ENCODE measurements at regions not wholly inside any gene's neighbourhood (a gene's known extent, or its start where the extent isn't known, plus 50 kb on each side); places are given as distances from the start of the nearest gene placed in this dataset.

DNA sequence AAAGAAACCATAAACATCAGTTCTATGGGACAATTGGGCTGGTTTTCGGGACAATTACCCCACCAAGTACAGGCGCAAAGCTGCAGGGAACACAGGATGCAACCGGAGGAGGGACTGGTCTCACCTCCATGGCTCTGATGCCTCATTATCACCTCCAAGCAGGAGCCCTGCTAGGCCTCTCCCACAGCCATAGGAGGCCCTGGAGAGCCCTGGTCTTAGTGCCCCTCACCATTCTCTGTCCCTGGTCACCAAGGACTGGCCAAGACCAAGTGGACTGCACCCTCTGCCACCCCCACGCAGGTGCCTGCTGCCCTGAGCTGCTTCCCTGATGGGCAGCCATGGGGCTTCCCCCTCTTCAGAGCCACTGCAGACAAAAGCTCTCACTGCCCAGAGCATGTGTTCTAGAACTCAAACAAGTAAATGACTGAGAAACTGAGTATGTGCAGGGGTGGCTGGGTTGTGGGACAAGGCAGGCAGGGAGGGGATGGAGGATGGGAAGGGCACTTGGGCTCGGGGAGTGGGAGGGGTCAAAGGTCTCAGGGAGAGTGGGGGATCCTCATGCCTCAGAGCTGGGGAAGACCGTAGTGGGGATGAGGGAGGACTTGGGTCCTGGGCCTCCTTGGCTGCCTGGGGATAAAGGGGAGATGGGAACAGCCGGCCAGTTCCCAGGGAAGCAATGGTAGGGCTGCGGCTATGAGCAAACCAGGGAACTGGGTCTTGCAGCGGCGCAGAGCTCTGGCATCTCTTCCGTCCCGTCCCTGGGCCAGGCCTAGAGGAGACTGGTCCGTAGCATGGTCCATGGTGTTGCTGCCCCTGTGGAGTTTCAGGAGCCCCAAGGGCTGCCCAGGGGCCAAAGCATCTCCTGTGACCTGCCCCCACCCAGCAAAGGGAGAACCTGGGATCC lies 435.1 kb downstream of the PREX1 start:
- TF ChIP-seq, protein P1, sequence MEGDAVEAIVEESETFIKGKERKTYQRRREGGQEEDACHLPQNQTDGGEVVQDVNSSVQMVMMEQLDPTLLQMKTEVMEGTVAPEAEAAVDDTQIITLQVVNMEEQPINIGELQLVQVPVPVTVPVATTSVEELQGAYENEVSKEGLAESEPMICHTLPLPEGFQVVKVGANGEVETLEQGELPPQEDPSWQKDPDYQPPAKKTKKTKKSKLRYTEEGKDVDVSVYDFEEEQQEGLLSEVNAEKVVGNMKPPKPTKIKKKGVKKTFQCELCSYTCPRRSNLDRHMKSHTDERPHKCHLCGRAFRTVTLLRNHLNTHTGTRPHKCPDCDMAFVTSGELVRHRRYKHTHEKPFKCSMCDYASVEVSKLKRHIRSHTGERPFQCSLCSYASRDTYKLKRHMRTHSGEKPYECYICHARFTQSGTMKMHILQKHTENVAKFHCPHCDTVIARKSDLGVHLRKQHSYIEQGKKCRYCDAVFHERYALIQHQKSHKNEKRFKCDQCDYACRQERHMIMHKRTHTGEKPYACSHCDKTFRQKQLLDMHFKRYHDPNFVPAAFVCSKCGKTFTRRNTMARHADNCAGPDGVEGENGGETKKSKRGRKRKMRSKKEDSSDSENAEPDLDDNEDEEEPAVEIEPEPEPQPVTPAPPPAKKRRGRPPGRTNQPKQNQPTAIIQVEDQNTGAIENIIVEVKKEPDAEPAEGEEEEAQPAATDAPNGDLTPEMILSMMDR (IDR thresholded peaks at IDR 0.05): no peak
- no peak for TF ChIP-seq POLR2A (IDR thresholded peaks at IDR 0.05)
- no peak for DNase-seq
- peaks cover 0 to 15% (median 5%) of the 10 kb centered on the region in 12 donors for H3K4me1 ChIP-seq
- intact Hi-C loops (cut with DNase I): no loop called here
- WGBS, 4 donors: 87 to 94% (median 93%) methylated on average over 12 to 13 of the region's 13 CpGs
- no peak overlapping the region for H3K27ac ChIP-seq
- H3K36me3 ChIP-seq: no peaks in the 10 kb centered on the region
- ATAC-seq: no peak
- H3K27me3 ChIP-seq: peaks cover 0 to 5% (median 0%) of the 10 kb centered on the region in 9 donors
- no peak overlapping the region for H3K4me3 ChIP-seq
- H3K9me3 ChIP-seq: peaks cover 0 to 11% (median 0%) of the 10 kb centered on the region in 12 donors

DNA sequence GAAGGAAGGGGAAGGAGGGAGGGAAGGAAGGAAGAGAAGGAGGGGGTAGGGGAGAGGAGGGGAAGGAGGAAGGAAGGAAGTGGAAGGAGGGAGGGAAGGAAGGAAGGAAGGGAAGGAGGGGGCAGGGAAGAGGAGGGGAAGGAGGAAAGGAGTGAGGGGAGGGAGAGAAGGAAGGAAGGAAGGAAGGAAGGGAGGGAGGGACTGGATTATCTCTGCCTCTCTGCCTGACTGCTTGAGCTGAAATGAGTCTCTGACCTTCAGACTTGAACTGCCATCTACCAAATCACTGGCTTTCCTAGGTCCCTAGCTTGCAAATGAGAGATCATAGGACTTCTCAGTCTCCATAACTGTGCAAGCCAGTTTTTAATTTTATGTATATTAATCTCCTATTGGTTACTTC lies 436.8 kb downstream of the PREX1 start:
- Histone ChIP-seq H3K4me3 (no peak overlapping the region), H3K27ac (no peak overlapping the region), H3K27me3 (peaks cover 0 to 2% (median 0%) of the 10 kb centered on the region in 9 donors), H3K9me3 (peaks cover 0 to 11% (median 0%) of the 10 kb centered on the region in 12 donors), H3K36me3 (no peaks in the 10 kb centered on the region), H3K4me1 (no peaks in the 10 kb centered on the region)
- no peak for TF ChIP-seq POLR2A (IDR thresholded peaks at IDR 0.05)
- TF ChIP-seq, protein P1 (IDR thresholded peaks at IDR 0.05): no peak
- DNase-seq (no peak), ATAC-seq (no peak)
- intact Hi-C loops (cut with DNase I): no loop called here

DNA sequence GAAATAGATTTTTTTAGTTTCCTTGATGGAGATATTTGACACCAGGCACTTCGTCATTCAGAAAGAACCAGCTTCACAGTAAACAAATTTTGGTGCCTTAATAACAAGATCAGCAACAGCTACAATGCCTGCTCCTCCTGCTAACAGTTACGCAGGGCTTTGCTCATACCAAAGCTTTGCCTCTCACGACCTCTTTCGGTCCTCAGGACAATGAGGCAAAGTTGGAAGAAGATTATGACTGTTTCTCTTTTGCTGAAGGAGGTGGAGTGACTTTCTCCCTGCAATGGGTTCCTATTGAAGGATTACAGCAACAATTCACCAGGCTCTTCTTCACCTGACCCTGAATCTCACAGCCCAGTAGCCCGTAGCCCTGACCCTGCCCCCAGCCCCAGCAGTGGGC lies 440.1 kb downstream of the PREX1 start:
- H3K4me1 ChIP-seq: no peaks in the 10 kb centered on the region
- no peaks in the 10 kb centered on the region for H3K27me3 ChIP-seq
- no peak for TF ChIP-seq POLR2A (IDR thresholded peaks at IDR 0.05)
- TF ChIP-seq, protein P1 (IDR thresholded peaks at IDR 0.05): no peak
- no peaks in the 10 kb centered on the region for H3K36me3 ChIP-seq
- H3K4me3 ChIP-seq: no peak overlapping the region
- intact Hi-C loops (cut with DNase I): no loop called here
- H3K27ac ChIP-seq: no peak overlapping the region
- ATAC-seq (no peak), DNase-seq (no peak)
- H3K9me3 ChIP-seq: peaks cover 0 to 11% (median 0%) of the 10 kb centered on the region in 12 donors
- WGBS, 4 donors: 81 to 89% (median 85%) methylated on average over 5 of the region's 5 CpGs

DNA sequence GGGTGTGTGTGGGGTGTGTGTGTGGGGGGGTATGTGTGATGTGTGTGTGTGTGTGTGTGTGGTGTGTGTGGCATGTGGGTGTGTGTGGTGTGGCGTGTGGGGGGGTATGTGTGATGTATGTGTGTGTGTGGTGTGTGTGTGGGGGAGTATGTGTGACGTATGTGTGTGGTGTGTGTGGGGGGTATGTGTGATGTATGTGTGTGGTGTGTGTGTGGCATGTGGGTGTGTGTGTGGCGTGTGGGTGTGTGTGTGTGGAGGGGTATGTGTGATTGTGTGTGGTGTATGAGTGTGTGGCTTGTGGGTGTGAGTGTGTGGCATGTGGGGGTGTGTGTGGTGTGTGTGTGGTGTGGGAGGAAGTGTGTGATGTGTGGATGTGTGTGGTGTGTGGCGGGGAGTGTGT lies 442.3 kb downstream of the PREX1 start:
- TF ChIP-seq, protein P1 (IDR thresholded peaks at IDR 0.05): no peak
- TF ChIP-seq POLR2A (IDR thresholded peaks at IDR 0.05): no peak
- WGBS, 4 donors: 93 to 98% (median 97%) methylated on average over 4 of the region's 4 CpGs
- Histone ChIP-seq H3K27me3 (no peaks in the 10 kb centered on the region), H3K27ac (no peak overlapping the region), H3K9me3 (no peaks in the 10 kb centered on the region), H3K4me1 (no peaks in the 10 kb centered on the region), H3K4me3 (no peak overlapping the region), H3K36me3 (no peaks in the 10 kb centered on the region)
- intact Hi-C loops (cut with DNase I): no loop called here
- DNase-seq: no peak
- ATAC-seq: no peak
